GM23338 (cell line): ENCODE measurements at regions not wholly inside any gene's neighbourhood (a gene's known extent, or its start where the extent isn't known, plus 50 kb on each side); places are given as distances from the start of the nearest gene placed in this dataset.

ENCODE experiments used
- CTCF ChIP-seq, 2 experiments: fragments of 200-600 bp in 1 of 2; sonication (generic) in 1 of 2; conservative IDR thresholded peaks; 2 replicates each; pipeline versions ENCODE4 v1.5.1 to v1.6.1; 2016 to 2017; ENCODE audit warnings: antibody characterized with exemption in 2 of 2, low read depth in 2 of 2, mild to moderate bottlenecking in 2 of 2, moderate library complexity in 1 of 2
- ETS1 ChIP-seq: IDR thresholded peaks from 2 replicates; pipeline ENCODE4 v1.6.1; 2016; ENCODE audit warnings: antibody characterized with exemption
- EZH2 ChIP-seq: fragments of 200-600 bp; sonication (generic); IDR thresholded peaks from one replicate; pipeline ENCODE4 v1.8.0; 2017; ENCODE audit warnings: antibody characterized with exemption, mild to moderate bottlenecking, low read depth; ENCODE audit not compliant: unreplicated experiment
- EZH2phosphoT487 ChIP-seq: fragments of 200-600 bp; sonication (generic); IDR thresholded peaks from one replicate; pipeline ENCODE4 v1.8.1; 2018; ENCODE audit warnings: antibody characterized with exemption; ENCODE audit not compliant: unreplicated experiment
- NANOG ChIP-seq: IDR thresholded peaks from 2 replicates; pipeline ENCODE4 v1.6.1; 2016; ENCODE audit warnings: antibody characterized with exemption, borderline replicate concordance
- POLR2AphosphoS5 ChIP-seq: IDR thresholded peaks from 2 replicates; pipeline ENCODE4 v1.6.1; 2016; ENCODE audit warnings: antibody characterized with exemption, low read depth
- STAT1 ChIP-seq: IDR thresholded peaks from one replicate; pipeline ENCODE4 v1.6.1; 2016; ENCODE audit warnings: antibody characterized with exemption; ENCODE audit not compliant: unreplicated experiment
- ZNF114 ChIP-seq: fragments of 250-450 bp; sonication (Bioruptor Pico); IDR thresholded peaks from 2 replicates; pipeline ENCODE4 v1.5.0; 2020; ENCODE audit warnings: mild to moderate bottlenecking, moderate library complexity
- ZNF331 ChIP-seq: fragments of 250-450 bp; sonication (Bioruptor Pico); IDR thresholded peaks from 2 replicates; pipeline ENCODE4 v1.5.0; 2020; ENCODE audit warnings: low read depth, mild to moderate bottlenecking, moderate library complexity
- ZNF462 ChIP-seq: fragments of 250-450 bp; sonication (Bioruptor Pico); IDR thresholded peaks from 2 replicates; pipeline ENCODE4 v1.5.0; 2020; ENCODE audit warnings: mild to moderate bottlenecking, moderate library complexity

- TF ChIP-seq ZNF462 (CRISPR knock-in tag) (no peak), EZH2 (no peak), POLR2AphosphoS5 (no peak), STAT1 (no peak), ZNF114 (no peak), ETS1 (no peak), ZNF331 (CRISPR knock-in tag) (no peak), EZH2phosphoT487 (no peak), CTCF (conservative IDR thresholded peaks at IDR 0.05; ENCODE audit: low read depth in 2 of 2) (no peak), NANOG (no peak)
Observed at GRCh38 chr9:134504106-134504385, 137.6 kb upstream of the COL5A1 start (continued).
